K562 (cell line): ENCODE measurements at regions not wholly inside any gene's neighbourhood (a gene's known extent, or its start where the extent isn't known, plus 50 kb on each side); places are given as distances from the start of the nearest gene placed in this dataset.
A peak's percentile ranks its signal among the peaks of the same experiment; 100 is the strongest.

Source experiments
- ATF2 ChIP-seq: sonication (generic); formaldehyde crosslinking; IDR thresholded peaks from 2 replicates; pipeline ENCODE4 v1.8.1; 2022; ENCODE audit warnings: missing genetic modification reagents
- BCLAF1 ChIP-seq, 2 experiments: fragments of 450-650 bp in 1 of 2; IDR thresholded peaks; 2 replicates each; pipeline ENCODE4 v1.6.1; 2011 to 2017; ENCODE audit warnings: low read depth in 2 of 2, antibody characterized with exemption in 1 of 2, borderline replicate concordance in 1 of 2, low read length in 1 of 2, mild to moderate bottlenecking in 1 of 2, mixed read lengths in 1 of 2; ENCODE audit not compliant: control insufficient read depth in 1 of 2
- CBX5 ChIP-seq: IDR thresholded peaks from 2 replicates; pipeline ENCODE4 v1.6.1; 2014; ENCODE audit warnings: low read depth, borderline replicate concordance
- CHCHD3 ChIP-seq: fragments of 250-450 bp; sonication (Bioruptor Pico); IDR thresholded peaks from 2 replicates; pipeline ENCODE4 v2.1.2; 2022; ENCODE audit warnings: mild to moderate bottlenecking
- CXXC5 ChIP-seq: fragments of 250-450 bp; sonication (Bioruptor Pico); IDR thresholded peaks from 2 replicates; pipeline ENCODE4 v1.8.0; 2022; ENCODE audit warnings: inconsistent platforms, mild to moderate bottlenecking, moderate library complexity
- E2F8 ChIP-seq: fragments of 450-650 bp; IDR thresholded peaks from 2 replicates; pipeline ENCODE4 v1.7.1; 2018; ENCODE audit warnings: mild to moderate bottlenecking, low read depth; ENCODE audit not compliant: partially characterized antibody
- FOS ChIP-seq: IDR thresholded peaks from 3 replicates; pipeline ENCODE4 v1.6.1; 2011; ENCODE audit not compliant: insufficient read length; ENCODE audit errors: extremely low read depth
- FOXJ2 ChIP-seq: fragments of 200-800 bp; sonication (Bioruptor generic); IDR thresholded peaks from 2 replicates; pipeline ENCODE4 v1.6.1; 2016; ENCODE audit warnings: missing genetic modification characterization, missing compliant biosample characterization
- HBP1 ChIP-seq: fragments of 450-650 bp; formaldehyde crosslinking; IDR thresholded peaks from 2 replicates; pipeline ENCODE4 v1.4.0; 2022; ENCODE audit warnings: missing genetic modification characterization
- HDAC6 ChIP-seq: IDR thresholded peaks from 2 replicates; pipeline ENCODE4 v1.6.1; 2012; ENCODE audit warnings: low read depth, mild to moderate bottlenecking, control low read depth, inconsistent platforms, low read length, moderate library complexity
- HNRNPL ChIP-seq: fragments of 200-400 bp; formaldehyde crosslinking; IDR thresholded peaks from 2 replicates; pipeline ENCODE4 v1.6.1; 2017; ENCODE audit warnings: low read depth, mild to moderate bottlenecking, low read length
- NRF1 ChIP-seq, 2 experiments: fragments of 450-650 bp; IDR thresholded peaks in 1 of 2; conservative IDR thresholded peaks in 1 of 2; 2 replicates each; pipeline ENCODE4 v1.6.1; 2014; ENCODE audit warnings: mild to moderate bottlenecking in 2 of 2
- PATZ1 ChIP-seq: fragments of 250-450 bp; sonication (Bioruptor Pico); IDR thresholded peaks from 2 replicates; pipeline ENCODE4 v1.5.0; 2020; ENCODE audit warnings: mild to moderate bottlenecking, borderline replicate concordance
- ZNF589 ChIP-seq: fragments of 200-800 bp; sonication (Bioruptor generic); IDR thresholded peaks from 2 replicates; pipeline ENCODE4 v1.6.1; 2016; ENCODE audit warnings: low read depth, missing genetic modification characterization, missing compliant biosample characterization

GRCh38 chr6:146913842-146914488 lies 290.3 kb upstream of the STXBP5 start (continued):
- TF ChIP-seq BCLAF1 (IDR thresholded peaks at IDR 0.05; ENCODE audit: borderline replicate concordance in 1 of 2, control insufficient read depth in 1 of 2, low read depth in 2 of 2, low read length in 1 of 2), result 0 out of 4 replicates have a peak, but pooled peaks of 1 of the 2 experiments have one; percentile 15
- TF ChIP-seq E2F8, result no peak
- TF ChIP-seq FOXJ2 (tag), result peak; percentile 86; the same call in 1 of the 2 replicates
- peak; percentile 21 for TF ChIP-seq FOS
- peak; percentile 46 to 57; a peak in 3 of 4 replicates for TF ChIP-seq NRF1 (conservative IDR thresholded peaks at IDR 0.05 in 1 of 2, IDR thresholded peaks at IDR 0.05 in 1 of 2)
- peak; percentile 79 for TF ChIP-seq CXXC5 (CRISPR knock-in tag)
- no peak for TF ChIP-seq CBX5
- TF ChIP-seq CHCHD3 (CRISPR knock-in tag), result 0 out of 2 replicates have a peak, but pooled peaks have one; percentile 22
- TF ChIP-seq HDAC6, result no peak
- 0 out of 2 replicates have a peak, but pooled peaks have one; percentile 24 for TF ChIP-seq PATZ1 (CRISPR knock-in tag)
- TF ChIP-seq ZNF589, result peak; percentile 80
- TF ChIP-seq ATF2 (CRISPR knock-in tag), result no peak
- TF ChIP-seq HBP1 (CRISPR knock-in tag), result peak; percentile 15; the same call in 1 of the 2 replicates
- 0 out of 2 replicates have a peak, but pooled peaks have one; percentile 24 for TF ChIP-seq HNRNPL
